ENCODE measurements at regions not wholly inside any gene's neighbourhood (a gene's known extent, or its start where the extent isn't known, plus 50 kb on each side); places are given as distances from the start of the nearest gene placed in this dataset.
A peak's percentile ranks its signal among the peaks of the same experiment; 100 is the strongest.
"Not testable (repeated sequence)": the region's sequence is repeated elsewhere in the genome, so short reads cannot be mapped to it uniquely, and the experiment has no call there.

DNA sequence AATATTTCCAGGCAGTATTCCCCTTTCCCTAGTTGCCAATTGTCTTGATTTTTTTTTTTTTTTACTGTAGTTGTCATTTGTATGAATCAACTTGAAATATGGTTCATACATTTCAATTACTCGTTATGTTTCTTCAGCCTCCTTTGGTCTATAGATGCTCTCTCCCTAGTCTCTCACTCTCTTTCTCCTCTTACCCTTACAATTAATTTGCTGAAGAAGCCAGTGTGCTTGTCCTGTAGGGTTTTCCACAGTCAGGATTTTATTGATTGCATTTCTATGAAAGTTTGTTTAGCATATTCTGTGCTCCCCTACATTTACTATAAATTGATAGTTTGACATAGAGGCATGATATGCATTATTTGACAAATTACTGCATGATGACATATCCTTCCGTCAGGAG lies 112.0 kb upstream of the PRKCQ start:
- DNase-seq (ENCODE audit: low spot score), result no peak

DNA sequence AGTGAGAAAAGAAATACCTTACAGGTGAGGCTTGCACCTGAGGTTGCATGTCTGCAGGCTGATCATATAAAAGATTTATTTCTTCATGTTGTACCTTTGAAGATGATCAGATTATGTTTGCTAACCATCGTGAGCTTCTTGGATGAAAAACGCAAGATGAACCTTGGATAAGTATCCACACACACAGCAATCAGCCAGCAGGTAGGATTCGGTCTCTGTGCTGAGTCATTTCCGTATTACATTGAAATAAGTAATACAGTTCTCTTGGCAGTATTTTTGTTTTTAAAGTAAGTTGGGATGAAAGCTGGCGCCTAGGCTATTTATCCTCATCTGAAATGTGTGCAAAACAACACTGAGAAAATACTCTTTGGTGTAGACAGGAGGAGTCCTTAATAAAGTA lies 109.0 kb upstream of the PRKCQ start:
- no peak for DNase-seq (ENCODE audit: low spot score)

DNA sequence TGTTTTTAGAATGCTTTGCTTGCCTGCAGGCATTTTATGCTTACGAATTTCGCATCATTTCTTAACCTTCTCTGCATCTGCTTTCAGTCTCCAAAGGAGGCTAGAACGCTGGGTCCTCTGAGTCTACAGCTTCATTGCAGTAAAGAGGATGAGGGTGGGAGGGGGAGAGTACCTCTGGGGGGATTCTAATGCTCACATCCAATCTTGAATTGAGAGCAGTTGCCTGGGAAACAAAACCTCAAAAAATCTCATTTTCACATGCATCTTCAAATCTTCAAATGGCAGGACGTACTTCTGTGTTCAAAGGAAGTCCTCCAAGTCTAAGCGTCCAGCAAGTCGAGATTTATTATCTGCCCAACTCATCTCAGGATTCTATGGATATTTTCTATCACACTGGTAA lies 100.7 kb upstream of the PRKCQ start:
- DNase-seq (ENCODE audit: low spot score), result no peak

DNA sequence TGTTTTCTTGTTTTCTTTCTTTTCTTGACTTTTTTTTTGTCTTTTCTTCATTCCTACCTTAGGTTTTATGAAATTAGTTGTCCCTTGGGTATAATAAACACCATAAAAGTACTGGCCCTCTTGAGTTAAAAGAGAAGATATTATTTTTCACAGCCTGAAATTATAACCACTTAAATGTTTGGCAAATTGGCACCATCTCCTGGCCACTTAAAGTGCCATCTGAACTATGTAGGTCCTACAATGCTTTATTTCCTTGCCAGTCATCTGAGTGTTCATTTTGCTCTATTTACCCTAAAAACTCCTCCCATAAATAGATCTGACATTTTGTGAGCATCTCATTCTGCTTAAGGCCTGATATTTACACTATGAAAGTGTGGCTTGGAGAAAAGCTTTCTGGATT lies 98.9 kb upstream of the PRKCQ start:
- DNase-seq (ENCODE audit: low spot score), result no peak

DNA sequence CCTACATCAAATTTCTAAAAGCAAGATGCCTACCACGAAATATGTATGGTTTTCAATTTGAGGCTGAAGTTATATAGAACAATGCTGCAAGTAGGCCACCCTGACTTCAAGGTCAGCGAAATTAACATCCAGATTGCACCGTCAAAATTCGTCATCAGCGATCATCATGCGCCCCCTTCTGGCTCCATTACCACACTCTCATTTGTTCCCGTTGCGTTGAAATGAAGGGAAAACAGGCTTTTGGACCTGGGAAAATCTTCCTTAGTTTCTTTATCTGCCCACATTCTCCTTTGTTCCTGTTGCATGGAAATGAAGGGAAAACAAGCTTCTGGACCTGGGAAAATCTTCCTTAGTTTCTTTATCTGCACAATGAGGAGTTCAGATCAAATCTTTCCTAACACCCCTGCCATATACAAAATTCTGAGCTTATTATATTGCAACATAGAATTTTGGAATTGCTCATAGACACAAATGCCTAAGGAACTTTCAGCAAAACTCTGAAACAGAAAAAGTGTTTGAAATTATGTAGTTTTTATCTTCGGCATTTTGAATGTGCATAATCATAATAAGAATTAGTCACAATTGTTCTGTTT lies 98.2 kb upstream of the PRKCQ start:
- peak; percentile 69 for DNase-seq (ENCODE audit: low spot score)

DNA sequence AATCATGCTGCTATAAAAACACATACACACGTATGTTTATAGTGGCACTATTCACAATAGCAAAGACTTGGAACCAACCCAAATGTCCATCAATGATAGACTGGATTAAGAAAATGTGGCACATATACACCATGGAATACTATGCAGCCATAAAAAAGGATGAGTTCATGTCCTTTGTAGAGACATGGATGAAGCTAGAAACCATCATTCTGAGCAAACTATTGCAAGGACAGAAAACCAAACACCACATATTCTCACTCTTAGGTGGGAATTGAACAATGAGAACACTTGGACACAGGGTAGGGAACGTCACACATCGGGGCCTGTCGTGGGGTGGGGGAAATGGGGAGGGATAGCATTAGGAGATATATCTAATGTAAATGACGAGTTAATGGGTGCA lies 97.1 kb upstream of the PRKCQ start:
- DNase-seq (ENCODE audit: low spot score), result not testable (repeated sequence)

DNA sequence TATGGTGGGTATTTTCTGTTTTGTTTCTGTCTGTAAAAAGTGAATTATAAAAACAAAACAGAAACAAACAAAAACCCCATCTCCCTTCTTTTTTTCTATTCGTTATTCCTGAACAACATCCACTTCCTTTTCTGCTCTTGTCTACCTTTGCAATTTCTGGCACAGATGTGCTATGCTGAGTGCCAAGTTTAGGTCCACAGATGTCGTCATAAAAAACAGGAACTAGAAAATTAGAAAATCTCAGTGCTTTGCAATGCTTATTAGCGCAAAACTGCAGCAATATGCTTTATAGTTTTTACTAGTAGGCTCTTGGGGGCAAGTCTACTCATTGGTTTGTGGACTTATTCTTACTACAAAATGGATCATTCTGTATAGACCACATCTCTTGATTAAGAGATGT lies 94.2 kb upstream of the PRKCQ start:
- no peak for DNase-seq (ENCODE audit: low spot score)

DNA sequence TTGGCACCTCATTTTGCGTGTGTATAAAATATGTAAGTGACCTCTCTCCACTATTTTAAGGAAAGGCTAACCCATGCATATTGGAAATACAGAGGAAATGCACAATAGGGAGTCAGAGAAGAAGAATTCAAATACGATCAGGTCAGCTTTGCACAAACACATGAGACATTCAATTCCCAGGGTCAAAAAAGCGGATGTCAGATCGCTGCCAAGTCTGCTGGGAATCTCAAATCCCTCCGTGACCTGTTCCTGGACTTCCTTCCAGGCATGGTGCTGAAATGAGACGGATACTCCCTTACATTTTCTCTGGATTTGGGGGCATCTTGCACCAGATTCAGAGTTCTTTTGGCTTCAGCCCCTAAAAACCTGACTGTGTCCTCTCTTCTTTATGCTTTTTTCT lies 91.9 kb upstream of the PRKCQ start:
- no peak for DNase-seq (ENCODE audit: low spot score)

DNA sequence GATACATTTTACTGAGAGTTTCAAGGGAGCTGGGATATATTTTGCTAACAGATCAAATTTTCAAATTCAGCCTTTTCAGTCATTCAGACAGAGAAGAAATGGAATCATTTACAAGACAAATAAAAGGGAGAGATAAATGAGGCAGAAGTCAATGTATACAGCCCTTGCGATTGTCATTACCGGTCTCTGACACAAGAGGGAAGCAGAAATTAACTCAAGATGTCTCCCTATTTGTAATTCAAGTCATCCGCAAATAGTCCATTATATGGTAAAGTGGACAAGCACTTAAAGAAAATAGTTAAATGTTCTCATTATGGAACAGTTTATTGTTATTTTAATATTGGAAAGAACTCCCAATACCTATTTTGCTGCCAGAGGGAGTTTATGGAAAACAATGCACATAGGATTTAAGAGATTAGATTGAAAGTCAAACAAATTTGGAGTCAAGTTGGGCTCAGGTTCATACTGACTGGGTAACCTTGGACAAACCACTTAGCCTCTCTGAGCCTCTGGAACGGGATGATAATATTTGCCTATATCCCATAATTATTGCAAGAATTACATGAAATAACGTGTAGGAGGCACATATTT lies 89.3 kb upstream of the PRKCQ start:
- no peak for DNase-seq (ENCODE audit: low spot score)

DNA sequence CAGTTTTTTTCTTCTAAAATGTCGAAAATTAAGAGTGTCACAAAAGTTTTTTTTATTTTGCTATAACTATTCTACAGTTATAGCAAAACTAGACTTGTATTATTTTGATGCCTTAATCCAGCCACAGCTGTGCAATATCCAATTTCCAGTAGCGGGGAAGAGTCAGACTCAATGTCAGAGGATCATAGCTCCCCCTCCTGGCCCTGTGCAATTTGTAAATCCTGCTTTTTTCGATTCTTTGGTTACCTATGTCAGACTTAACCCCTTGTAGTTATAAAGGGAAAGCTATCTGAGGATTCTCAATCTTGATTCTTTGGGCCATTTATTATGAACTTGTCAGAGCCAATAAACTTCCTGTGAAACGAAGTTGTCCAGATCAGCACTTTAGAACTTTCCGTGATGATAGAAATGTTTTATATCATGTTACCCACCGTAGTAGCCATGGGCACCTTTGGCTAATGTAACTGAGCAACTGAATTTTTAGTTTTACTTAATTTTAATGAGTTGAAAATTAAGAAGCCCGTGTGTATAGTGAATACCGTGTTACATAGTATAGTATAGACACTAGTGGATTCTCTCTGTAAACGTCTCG lies 87.7 kb upstream of the PRKCQ start:
- DNase-seq (ENCODE audit: low spot score), result peak; percentile 24

DNA sequence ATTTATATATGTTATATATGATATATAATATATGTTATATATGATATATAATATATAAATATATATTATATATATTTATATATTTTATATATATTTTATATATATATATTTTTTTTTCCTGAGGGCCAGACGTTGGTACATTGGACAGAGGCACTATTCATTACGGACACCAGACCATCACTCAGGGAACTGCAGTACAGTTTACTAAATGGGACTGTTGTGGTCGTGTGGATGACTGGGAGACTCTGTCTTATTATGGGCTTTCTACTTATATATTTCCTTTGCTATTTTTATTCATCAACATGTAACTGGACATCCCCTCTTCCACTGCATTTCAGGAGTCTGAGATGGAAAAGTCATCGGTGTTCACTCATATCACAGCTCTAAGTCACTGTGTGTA lies 87.1 kb upstream of the PRKCQ start:
- DNase-seq (ENCODE audit: low spot score), result no peak

DNA sequence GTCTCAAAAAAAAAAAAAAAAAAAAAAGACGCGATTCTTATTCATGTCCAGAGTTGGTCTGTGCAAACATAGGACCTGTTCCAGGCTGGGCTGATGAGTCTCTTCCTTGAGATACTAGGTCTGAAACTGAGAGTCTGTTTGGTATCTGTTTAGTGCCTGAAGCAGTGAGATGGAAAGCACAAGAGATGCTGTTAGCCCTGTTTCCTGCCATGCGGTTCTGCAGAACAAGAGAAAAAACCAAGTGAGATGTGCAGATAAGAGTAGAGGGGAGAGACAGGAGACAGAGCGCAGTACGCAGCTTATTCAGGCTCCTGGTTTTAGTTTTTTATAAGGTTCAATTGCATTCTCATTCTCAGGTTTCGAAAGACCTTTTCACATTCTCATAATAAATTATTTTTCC lies 85.8 kb upstream of the PRKCQ start:
- no peak for DNase-seq (ENCODE audit: low spot score)

DNA sequence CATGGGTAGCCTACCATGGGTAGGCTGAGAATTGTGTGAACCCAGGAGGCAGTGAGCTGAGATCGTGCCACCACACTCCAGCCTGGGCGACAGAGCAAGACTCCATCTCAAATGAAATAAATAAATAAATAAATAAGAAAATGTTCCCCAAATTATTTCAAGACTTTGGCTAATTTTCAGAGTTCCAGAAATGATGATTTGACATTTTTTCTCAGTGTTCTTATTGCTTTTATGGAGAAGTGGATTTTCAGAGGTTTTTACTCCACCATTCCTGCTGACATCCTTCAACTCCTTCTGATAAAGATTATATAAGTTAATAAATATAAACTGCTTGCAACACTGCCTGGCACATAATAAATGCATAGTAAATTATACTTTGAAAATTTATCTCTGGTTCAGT lies 80.4 kb upstream of the PRKCQ start:
- DNase-seq (ENCODE audit: low spot score), result no peak

DNA sequence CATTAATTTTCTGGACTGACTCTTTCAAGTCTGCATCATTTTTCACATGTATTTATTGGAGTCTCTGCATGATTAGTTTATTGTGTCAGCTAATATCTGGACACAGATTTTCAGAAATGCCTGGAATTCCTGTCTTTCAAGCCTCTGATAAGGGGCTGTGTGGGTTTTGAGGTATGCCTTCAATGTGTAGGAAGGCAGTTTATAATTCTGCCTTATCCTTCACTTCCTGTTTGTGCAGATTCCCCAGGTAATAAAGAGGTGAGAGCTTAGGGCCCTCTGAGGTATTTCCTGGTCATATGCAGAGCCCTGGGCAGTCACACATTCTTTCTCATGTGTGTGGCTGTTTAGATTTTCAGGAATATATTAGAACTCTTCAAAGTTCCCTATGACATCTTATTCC lies 79.4 kb upstream of the PRKCQ start:
- no peak for DNase-seq (ENCODE audit: low spot score)

DNA sequence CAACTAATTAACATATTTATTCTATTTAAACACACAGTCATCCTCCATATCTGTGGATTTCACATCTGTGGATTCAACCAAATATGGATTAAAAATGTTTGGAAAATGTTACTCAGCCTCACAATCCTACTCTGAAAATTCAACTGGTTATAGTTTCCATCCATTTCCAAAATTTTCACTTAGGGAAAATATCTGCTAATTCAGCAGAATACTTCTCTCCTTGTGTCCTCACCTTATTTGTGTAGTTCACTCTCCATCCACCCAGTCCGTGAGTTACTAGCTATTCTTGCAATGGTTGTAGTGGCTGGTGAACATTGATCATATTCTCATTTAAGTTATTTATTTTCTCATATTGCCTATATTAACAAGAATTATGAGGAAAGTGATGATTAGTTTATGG lies 77.6 kb upstream of the PRKCQ start:
- no peak for DNase-seq (ENCODE audit: low spot score)

DNA sequence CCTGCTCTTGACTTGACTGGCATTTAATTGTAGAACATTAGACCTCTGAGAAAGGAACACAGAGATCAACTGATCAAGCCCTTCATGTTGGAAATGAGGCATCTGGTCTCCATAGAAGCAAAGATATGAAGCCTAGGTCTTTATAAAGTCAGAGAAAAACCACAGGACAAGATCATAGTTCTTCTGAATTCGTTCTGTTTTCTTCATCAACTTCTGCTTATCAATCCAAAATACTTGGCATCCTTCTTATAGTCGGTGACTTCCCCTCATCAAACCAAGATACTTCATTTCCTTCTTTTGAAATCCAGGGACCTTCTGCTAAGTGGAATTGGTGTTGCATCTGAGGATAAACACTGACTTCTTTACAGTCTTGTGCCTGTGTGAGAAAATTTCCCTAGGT lies 77.1 kb upstream of the PRKCQ start:
- DNase-seq (ENCODE audit: low spot score), result no peak

DNA sequence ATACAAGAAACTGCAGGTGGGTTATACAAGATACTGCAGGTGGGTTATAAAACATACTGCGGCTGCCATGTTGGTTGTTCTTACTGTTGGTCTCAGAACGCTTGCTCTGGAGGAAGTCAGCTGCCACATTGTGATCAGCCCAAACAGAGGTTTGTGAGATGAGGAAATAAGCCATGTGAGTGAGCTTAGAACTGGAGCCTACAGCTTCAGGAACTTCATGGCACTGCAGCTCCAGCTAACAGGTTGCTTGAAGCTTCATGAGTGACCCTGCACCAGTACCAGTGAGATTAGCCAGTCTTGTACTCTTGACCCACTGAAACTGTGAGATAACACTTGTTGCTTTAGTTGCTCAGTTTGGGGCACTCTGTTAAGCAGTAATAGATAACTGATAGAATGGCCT lies 74.5 kb upstream of the PRKCQ start:
- no peak for DNase-seq (ENCODE audit: low spot score)

DNA sequence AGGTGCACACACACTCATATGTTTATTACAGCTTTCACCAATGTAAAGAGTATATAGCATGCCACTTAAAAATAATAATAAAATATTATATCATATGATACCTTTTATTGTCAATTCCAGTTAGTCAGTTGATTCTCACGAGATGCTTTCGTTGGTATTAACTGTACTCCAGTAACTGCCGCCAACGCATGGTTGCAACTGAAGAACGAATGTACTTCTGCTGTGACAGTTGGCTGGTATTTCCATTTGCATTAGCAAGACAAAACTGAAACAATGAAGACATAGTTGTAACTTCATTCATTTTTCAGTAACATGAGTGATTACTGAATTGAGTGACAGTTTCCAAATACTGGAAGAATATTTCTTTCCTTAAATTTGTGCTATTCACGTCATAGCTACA lies 70.5 kb upstream of the PRKCQ start:
- no peak for DNase-seq (ENCODE audit: low spot score)

DNA sequence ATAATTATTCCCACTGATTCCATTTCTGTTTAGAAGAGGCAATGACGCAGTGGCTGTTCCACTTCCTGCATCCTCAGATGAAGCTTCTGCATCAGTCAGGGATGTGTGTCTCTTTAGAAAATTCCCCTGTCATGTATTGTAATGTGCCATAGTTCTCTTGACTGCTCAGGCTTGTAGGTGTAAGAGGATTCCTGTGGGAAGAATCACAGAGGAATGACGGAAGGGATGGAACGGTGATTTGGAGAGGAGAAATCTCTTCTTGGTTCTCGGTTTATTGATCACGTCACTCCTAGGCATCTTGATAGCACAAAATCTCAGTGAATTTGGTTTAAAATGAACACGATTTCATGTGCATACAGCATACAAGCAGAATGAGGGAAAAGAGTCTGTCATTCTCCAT lies 69.8 kb upstream of the PRKCQ start:
- no peak for DNase-seq (ENCODE audit: low spot score)

DNA sequence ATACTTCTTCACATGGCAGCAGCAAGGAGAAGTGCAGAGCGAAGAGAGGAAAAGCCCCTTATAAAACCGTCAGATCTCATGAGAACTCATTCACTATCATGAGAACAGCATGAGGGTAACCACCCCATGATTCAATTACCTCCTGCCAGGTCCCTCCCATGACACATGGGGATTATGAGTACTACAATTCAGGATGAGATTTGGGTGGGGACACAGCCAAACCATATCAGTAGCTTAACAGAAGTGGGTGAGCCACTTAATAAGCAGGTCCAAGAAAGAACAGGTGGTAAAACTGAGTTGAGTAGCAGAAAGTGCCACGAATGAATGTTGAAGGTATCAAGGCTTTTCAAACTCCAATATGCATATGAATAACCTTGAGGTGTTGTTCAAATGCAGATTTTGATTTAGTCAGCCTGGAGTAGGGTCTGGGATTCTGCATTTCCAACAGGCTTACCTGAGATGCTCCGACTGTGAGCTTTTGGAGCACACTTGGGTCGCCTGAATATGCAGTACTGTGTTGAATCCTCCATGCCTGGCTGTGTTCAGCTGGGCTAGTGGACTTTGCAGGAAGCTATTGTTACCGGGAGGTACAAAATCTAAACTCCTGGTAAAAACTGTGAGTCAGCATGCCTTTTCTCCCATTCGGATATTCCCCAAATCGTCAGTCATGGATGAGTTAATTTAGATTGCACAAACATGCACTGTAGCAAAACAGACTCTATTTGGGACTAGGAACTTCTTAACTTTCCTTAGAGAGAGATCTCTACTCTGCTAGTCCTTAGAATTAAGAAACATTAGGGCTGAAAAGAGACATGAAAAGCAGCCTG lies 69.0 kb upstream of the PRKCQ start:
- no peak for DNase-seq (ENCODE audit: low spot score)

DNA sequence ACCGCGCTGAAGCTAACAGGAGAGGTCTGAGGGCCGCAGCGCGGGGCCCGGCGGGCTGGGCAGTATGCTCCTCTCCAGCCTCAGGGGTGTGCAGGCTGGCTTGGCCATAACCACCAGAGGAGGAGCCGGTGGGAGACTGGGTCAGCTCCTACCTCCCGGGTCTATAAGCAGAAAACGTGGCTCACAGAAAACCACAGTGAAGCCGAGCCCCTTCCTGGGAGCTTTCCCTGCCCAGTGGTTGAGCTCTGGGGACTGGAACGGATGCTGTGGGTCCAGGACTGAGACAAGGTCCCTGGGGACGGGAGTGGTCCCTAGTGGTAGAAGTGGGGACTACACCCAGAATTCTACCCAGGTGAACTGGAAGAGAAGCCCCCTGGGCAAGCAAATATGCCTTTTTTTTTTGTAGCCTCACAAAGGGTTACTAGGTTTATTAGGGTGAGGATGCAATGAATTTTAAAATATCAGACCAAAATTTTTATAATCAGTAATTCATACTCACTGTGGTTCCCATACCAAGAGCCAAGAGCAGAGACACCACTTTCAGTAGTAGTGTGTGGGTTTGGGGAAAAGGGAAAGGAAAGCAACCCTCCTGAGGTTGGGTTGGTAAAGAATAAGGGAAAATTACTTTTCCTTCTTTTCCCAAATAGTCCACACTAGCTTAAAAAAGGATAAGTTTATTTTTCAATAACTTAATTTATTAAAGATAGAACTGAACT lies 67.9 kb upstream of the PRKCQ start:
- DNase-seq (ENCODE audit: low spot score), result peak; percentile 40

DNA sequence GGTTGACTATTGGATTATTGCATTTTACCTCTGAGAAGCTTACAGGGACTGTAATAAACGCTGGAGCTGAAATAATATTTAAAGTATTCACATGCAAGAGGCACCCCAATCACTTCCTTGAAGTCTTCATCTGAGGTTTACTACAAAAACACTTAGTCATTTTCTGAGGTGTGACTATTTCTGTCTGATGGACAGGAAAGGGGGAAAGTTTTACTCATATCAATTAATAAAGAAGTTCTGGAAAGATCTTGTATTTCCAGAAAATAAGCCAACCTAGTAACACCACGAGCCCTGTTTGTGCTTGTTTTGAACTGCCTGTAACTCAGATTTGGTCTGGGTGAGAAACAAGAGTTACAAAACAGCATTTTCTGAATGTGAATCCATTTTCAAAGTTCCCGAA lies 63.9 kb upstream of the PRKCQ start:
- no peak for DNase-seq (ENCODE audit: low spot score)

DNA sequence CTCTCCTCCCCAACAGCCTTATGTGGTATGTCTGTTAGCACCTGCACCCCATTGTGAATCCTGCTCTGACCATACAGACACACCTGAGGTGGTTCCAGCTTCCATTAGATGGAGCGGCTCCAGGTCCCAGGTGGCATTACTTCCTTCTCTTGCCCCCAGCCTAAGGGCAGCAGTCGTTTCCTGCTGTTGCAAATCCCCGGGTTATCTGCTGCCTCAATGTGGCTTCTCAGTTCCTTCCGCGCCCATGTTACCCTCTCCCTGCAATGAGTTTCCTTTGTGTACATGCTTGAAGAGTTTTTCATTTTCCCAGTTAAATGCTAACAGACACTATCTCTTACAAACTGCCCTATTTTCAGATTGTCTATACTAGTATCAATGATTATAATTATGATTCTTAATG lies 62.8 kb upstream of the PRKCQ start:
- no peak for DNase-seq (ENCODE audit: low spot score)
